ENCODE measurements at regions not wholly inside any gene's neighbourhood (a gene's known extent, or its start where the extent isn't known, plus 50 kb on each side); places are given as distances from the start of the nearest gene placed in this dataset.

- DNase-seq: no peak
These were observed 81.4 kb upstream of the BACE2 start for GRCh38 chr21:41086569-41086968.

GRCh38 chr21:41090981-41091380 is 77.0 kb upstream of the BACE2 start:
- DNase-seq: no peak

- DNase-seq: no peak
These were observed 76.3 kb upstream of the BACE2 start for GRCh38 chr21:41091616-41092015.

- DNase-seq: no peak
These were observed 75.6 kb upstream of the BACE2 start for GRCh38 chr21:41092312-41092711.

- DNase-seq: no peak
These were observed 72.0 kb upstream of the BACE2 start for GRCh38 chr21:41095983-41096382.

- no peak for DNase-seq
These were observed 69.9 kb upstream of the BACE2 start for GRCh38 chr21:41098076-41098475.

GRCh38 chr21:41098481-41099042 is 69.4 kb upstream of the BACE2 start:
- no peak for DNase-seq

GRCh38 chr21:41100826-41101550 is 67.0 kb upstream of the BACE2 start:
- DNase-seq: no peak

GRCh38 chr21:41102281-41102680 is 65.7 kb upstream of the BACE2 start:
- no peak for DNase-seq

GRCh38 chr21:41107602-41108001 is 60.4 kb upstream of the BACE2 start:
- DNase-seq: no peak

GRCh38 chr21:41108668-41109585 is 59.0 kb upstream of the BACE2 start:
- no peak for DNase-seq

- no peak for DNase-seq
These were observed 57.8 kb upstream of the BACE2 start for GRCh38 chr21:41110161-41110560.

GRCh38 chr21:41110664-41111063 is 57.3 kb upstream of the BACE2 start:
- DNase-seq: no peak

GRCh38 chr21:41111681-41112080 is 56.3 kb upstream of the BACE2 start:
- DNase-seq: no peak

- DNase-seq: no peak
These were observed 54.9 kb upstream of the BACE2 start for GRCh38 chr21:41112740-41113692.

- DNase-seq: no peak
These were observed 52.1 kb upstream of the BACE2 start for GRCh38 chr21:41115851-41116250.
